ENCODE measurements at regions not wholly inside any gene's neighbourhood (a gene's known extent, or its start where the extent isn't known, plus 50 kb on each side); places are given as distances from the start of the nearest gene placed in this dataset.

DNA sequence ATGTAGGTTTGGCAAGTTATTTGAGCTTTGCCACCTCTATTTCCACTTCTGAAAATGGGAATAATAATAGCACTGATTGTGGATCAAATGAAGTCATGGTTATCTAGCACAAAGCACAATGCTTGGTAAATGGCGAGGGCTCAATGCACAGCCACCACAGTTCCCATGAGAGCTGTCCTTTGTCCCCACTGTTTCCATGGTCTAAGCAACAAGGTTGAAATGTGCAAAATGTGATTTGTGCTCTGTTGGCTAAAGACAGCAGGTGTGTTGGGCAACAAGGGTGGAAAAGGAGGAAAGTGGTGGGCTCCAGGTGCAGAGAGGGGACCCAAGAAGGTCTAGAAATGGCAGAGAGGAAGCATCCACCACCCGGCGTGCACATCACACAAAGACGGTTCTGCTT, 200.5 kb downstream of the TRIM29 start:
- Histone ChIP-seq H3K4me2 (ENCODE audit: low read depth, low read length) (no peak overlapping the region), H3K79me2 (ENCODE audit: insufficient read depth, low read length) (no peaks in the 10 kb centered on the region)
- FAIRE-seq, result no peak

GRCh38 chr11:119936426-119936825, 201.5 kb downstream of the TRIM29 start:
- FAIRE-seq (no peak), DNase-seq (ENCODE audit: low spot score) (no peak), ATAC-seq (no peak)
- peaks cover 2 to 3% of the 10 kb centered on the region in 2 experiments; a peak in 2 of 5 replicates for H3K27me3 ChIP-seq (ENCODE audit: control insufficient read depth in 1 of 2, insufficient read depth in 2 of 2, low read length in 2 of 2)
- POLR2A ChIA-PET, result no interaction called here
- CTCF ChIA-PET (ENCODE audit: low intra/inter-chr PET ratio, low total read pairs), result no interaction called here
- 74% methylated on average over 5 of the region's 5 CpGs for whole genome bisulfite sequencing (ENCODE audit: low lambda C conversion rate)
- no peaks in the 10 kb centered on the region for H3K36me3 ChIP-seq (replicated peaks in 1 of 2; ENCODE audit: control insufficient read depth in 1 of 2, insufficient read depth in 2 of 2, low read length in 2 of 2)
- TF ChIP-seq FOXJ3 (CRISPR knock-in tag; IDR thresholded peaks at IDR 0.05; ENCODE audit: borderline replicate concordance), result no peak
- in situ Hi-C loops (cut with HindIII; ENCODE audit: extremely low pct_ligation_motif_present, low pct_unique_long_range_greater_than_20kb), result no loop called here
- H3K79me2 ChIP-seq (ENCODE audit: insufficient read depth, low read length), result no peaks in the 10 kb centered on the region
- no TSS peak for BruUV-seq (replicated peaks)
- no peaks in the 10 kb centered on the region for H4K20me1 ChIP-seq (ENCODE audit: insufficient read depth, low read length)
- peaks cover 6% of the 10 kb centered on the region for H3K4me1 ChIP-seq (ENCODE audit: insufficient read depth, low read length)
- no peak overlapping the region for H3K4me3 ChIP-seq (replicated peaks in 1 of 3; ENCODE audit: insufficient read depth in 1 of 3, low read depth in 2 of 3, low read length in 3 of 3)
- H3K9me3 ChIP-seq (ENCODE audit: low read length), result no peaks in the 10 kb centered on the region
- intact Hi-C loops (cut with micrococcal nuclease; ENCODE audit: unreplicated experiment), result no loop called here
- no peak overlapping the region for H3K27ac ChIP-seq (ENCODE audit: extremely low read length, insufficient read depth, low read length)
- no peak overlapping the region for H2AFZ ChIP-seq (ENCODE audit: low read length)
- no peak overlapping the region for H3K4me2 ChIP-seq (ENCODE audit: low read depth, low read length)
- H3K9ac ChIP-seq (ENCODE audit: insufficient read depth, low read depth, low read length), result no peak overlapping the region

More for the DNA sequence above, 200.5 kb downstream of the TRIM29 start:
- BruUV-seq (replicated peaks), result no TSS peak
- 29% methylated on average over 4 of the region's 4 CpGs for WGBS (ENCODE audit: low lambda C conversion rate)
- peaks cover 10% of the 10 kb centered on the region for H3K4me1 ChIP-seq (ENCODE audit: insufficient read depth, low read length)
- H4K20me1 ChIP-seq (ENCODE audit: insufficient read depth, low read length), result no peaks in the 10 kb centered on the region
- intact Hi-C loops (cut with micrococcal nuclease; ENCODE audit: unreplicated experiment), result no loop called here
- H3K9ac ChIP-seq (ENCODE audit: insufficient read depth, low read depth, low read length), result no peak overlapping the region
- peaks cover 2 to 3% of the 10 kb centered on the region in 2 experiments; a peak in 2 of 5 replicates for H3K27me3 ChIP-seq (ENCODE audit: control insufficient read depth in 1 of 2, insufficient read depth in 2 of 2, low read length in 2 of 2)
- in situ Hi-C loops (cut with HindIII; ENCODE audit: extremely low pct_ligation_motif_present, low pct_unique_long_range_greater_than_20kb), result no loop called here
- H3K27ac ChIP-seq (ENCODE audit: extremely low read length, insufficient read depth, low read length), result no peak overlapping the region
- ChIA-PET CTCF (ENCODE audit: low intra/inter-chr PET ratio, low total read pairs) (no interaction called here), POLR2A (no interaction called here)
- TF ChIP-seq HNRNPH1 (optimal IDR thresholded peaks at IDR 0.05; ENCODE audit: low read depth, low read length), result no peak
- no peak for TF ChIP-seq FOXK1 (CRISPR knock-in tag; IDR thresholded peaks at IDR 0.05; ENCODE audit: borderline replicate concordance, low read depth)
- no peak for TF ChIP-seq SP1 (IDR thresholded peaks at IDR 0.05)
- no peak for TF ChIP-seq SP1 (CRISPR knock-in tag; IDR thresholded peaks at IDR 0.05)
- no peak for TF ChIP-seq THAP11 (CRISPR knock-in tag; IDR thresholded peaks at IDR 0.05)
- TF ChIP-seq ZFP36L2 (CRISPR knock-in tag; IDR thresholded peaks at IDR 0.05), result no peak
- TF ChIP-seq ZNF644 (CRISPR knock-in tag; IDR thresholded peaks at IDR 0.05; ENCODE audit: low read depth), result no peak
- TF ChIP-seq ZSCAN31 (CRISPR knock-in tag; IDR thresholded peaks at IDR 0.05; ENCODE audit: low read depth), result no peak
- no peak for TF ChIP-seq ZSCAN20 (CRISPR knock-in tag; IDR thresholded peaks at IDR 0.05; ENCODE audit: borderline replicate concordance)
- no peak for TF ChIP-seq SRSF1 (optimal IDR thresholded peaks at IDR 0.05; ENCODE audit: low read depth, low read length)
- no peak for TF ChIP-seq ZMAT3 (CRISPR knock-in tag; conservative IDR thresholded peaks at IDR 0.05)
- no peak for TF ChIP-seq TOPORS (CRISPR knock-in tag; IDR thresholded peaks at IDR 0.05)
- TF ChIP-seq ZNF225 (CRISPR knock-in tag; IDR thresholded peaks at IDR 0.05), result no peak
- no peak for TF ChIP-seq EZH2 (conservative IDR thresholded peaks at IDR 0.05; ENCODE audit: low read depth, low read length)
- no peak for TF ChIP-seq DPF2 (CRISPR knock-in tag; IDR thresholded peaks at IDR 0.05; ENCODE audit: borderline replicate concordance, low read depth)
- TF ChIP-seq GABPB1 (CRISPR knock-in tag; IDR thresholded peaks at IDR 0.05), result no peak
- no peak for TF ChIP-seq MYNN (CRISPR knock-in tag; IDR thresholded peaks at IDR 0.05; ENCODE audit: low read depth)
- ATAC-seq (no peak), DNase-seq (ENCODE audit: low spot score) (no peak)
- no peak overlapping the region for H3K4me3 ChIP-seq (replicated peaks in 1 of 3; ENCODE audit: insufficient read depth in 1 of 3, low read depth in 2 of 3, low read length in 3 of 3)
- H3K9me3 ChIP-seq (ENCODE audit: low read length), result no peaks in the 10 kb centered on the region
- no peak overlapping the region for H2AFZ ChIP-seq (ENCODE audit: low read length)
- H3K36me3 ChIP-seq (replicated peaks in 1 of 2; ENCODE audit: control insufficient read depth in 1 of 2, insufficient read depth in 2 of 2, low read length in 2 of 2), result no peaks in the 10 kb centered on the region

Measured in HepG2 (cell line).